HAP-1 (cell line): ENCODE measurements at regions not wholly inside any gene's neighbourhood (a gene's known extent, or its start where the extent isn't known, plus 50 kb on each side); places are given as distances from the start of the nearest gene placed in this dataset.
"Not testable (repeated sequence)": the region's sequence is repeated elsewhere in the genome, so short reads cannot be mapped to it uniquely, and the experiment has no call there.

Experiments
- DNase-seq, 2 experiments: peaks; one replicate each; pipeline ENCODE4 v3.0.0-alpha.2; 2016 to 2020; ENCODE audit warnings: low spot score in 2 of 2
- H3K27me3 ChIP-seq: fragments of 250-450 bp; sonication (Bioruptor Pico); 2 replicates; pipeline ENCODE4 v1.5.1; 2020; ENCODE audit warnings: low read depth, mild to moderate bottlenecking, moderate library complexity
- H3K36me3 ChIP-seq: fragments of 250-450 bp; sonication (Bioruptor Pico); replicated peaks from 2 replicates; pipeline ENCODE4 v1.5.1; 2020; ENCODE audit warnings: mild to moderate bottlenecking
- H3K4me1 ChIP-seq: fragments of 250-450 bp; sonication (Bioruptor Pico); 2 replicates; pipeline ENCODE4 v1.5.1; 2020; ENCODE audit warnings: mild to moderate bottlenecking
- H3K4me3 ChIP-seq: fragments of 250-450 bp; sonication (Bioruptor Pico); 2 replicates; pipeline ENCODE4 v1.5.1; 2020; ENCODE audit warnings: mild to moderate bottlenecking, moderate library complexity
- H3K9me3 ChIP-seq: fragments of 250-450 bp; sonication (Bioruptor Pico); 2 replicates; pipeline ENCODE4 v1.5.1; 2020; ENCODE audit warnings: mild to moderate bottlenecking, moderate library complexity
- in situ Hi-C: fragments of 300-500 bp; cut with MboI; formaldehyde crosslinking; loops from 3 replicates; pipeline ENCODE4 v1.14.3; 2020; ENCODE audit warnings: low sequenced_read_pairs, inconsistent platforms, mixed read lengths

DNA sequence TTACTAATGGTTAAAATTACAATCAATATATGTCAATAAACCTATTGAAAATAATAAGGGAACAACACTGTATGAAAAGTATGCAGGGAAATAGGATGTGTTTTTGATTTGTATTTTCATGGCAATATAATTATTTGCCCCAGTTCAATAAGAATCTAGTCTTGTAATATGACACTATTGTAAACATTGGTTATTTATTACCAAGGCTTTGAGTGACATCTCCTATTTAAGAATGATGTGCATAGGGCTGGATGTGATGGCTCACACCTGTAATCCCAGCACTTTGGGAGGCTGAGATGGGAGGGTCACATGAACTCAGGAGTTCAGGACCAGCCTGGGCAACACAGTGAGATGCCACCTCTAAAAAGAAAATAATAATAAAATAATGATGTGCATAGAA, 78.6 kb upstream of the DTNBP1 start:
- Histone ChIP-seq H3K36me3 (no peaks in the 10 kb centered on the region), H3K9me3 (no peaks in the 10 kb centered on the region), H3K4me1 (no peaks in the 10 kb centered on the region), H3K4me3 (no peak overlapping the region), H3K27me3 (no peaks in the 10 kb centered on the region)
- in situ Hi-C loops = no loop called here
- DNase-seq = no peak

DNA sequence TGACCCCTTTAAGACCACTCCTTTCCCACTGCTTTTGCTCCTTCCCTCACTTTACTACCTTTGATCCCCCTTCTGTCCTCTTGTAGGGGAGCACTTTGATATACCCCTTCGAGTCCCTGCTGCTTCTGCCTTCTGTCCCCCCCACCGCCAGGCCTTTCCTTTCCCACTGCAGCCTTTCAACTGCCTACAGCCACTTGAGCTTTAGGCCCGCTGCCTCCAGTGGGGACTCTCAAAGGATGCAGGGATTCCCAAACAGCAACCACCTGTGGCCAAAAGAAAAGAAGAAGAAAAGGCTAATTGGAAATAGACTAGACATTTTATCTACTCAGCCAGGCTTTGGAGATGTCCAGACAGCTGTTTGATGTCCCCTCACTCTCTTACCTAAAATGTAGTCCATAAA, 77.0 kb upstream of the DTNBP1 start:
- Histone ChIP-seq H3K4me1 (no peaks in the 10 kb centered on the region), H3K4me3 (no peak overlapping the region), H3K9me3 (no peaks in the 10 kb centered on the region), H3K36me3 (no peaks in the 10 kb centered on the region), H3K27me3 (no peaks in the 10 kb centered on the region)
- in situ Hi-C loops = no loop called here
- DNase-seq = no peak

DNA sequence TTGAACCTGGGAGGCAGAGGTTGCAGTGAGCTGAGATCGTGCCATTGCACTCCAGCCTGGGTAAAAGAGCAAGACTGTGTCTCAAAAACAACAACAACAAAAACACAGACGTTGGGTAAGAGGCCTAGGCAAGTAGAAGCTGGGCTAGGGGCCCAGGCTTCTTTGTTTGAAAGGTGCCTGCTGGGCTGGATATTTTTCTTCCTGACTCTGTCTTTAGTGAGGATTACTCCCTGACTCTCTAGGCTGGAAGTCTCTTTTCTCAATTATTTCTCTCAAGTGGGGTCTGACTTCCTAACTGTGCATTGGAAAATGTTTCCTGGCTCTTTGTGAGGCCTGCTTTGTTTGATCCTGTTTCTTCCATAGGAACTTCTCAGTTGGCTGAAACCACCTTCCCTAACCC, 76.5 kb upstream of the DTNBP1 start:
- in situ Hi-C loops = no loop called here
- no peaks in the 10 kb centered on the region for H3K36me3 ChIP-seq
- no peaks in the 10 kb centered on the region for H3K4me1 ChIP-seq
- no peak for DNase-seq
- H3K27me3 ChIP-seq = no peaks in the 10 kb centered on the region
- H3K4me3 ChIP-seq = no peak overlapping the region
- no peaks in the 10 kb centered on the region for H3K9me3 ChIP-seq

DNA sequence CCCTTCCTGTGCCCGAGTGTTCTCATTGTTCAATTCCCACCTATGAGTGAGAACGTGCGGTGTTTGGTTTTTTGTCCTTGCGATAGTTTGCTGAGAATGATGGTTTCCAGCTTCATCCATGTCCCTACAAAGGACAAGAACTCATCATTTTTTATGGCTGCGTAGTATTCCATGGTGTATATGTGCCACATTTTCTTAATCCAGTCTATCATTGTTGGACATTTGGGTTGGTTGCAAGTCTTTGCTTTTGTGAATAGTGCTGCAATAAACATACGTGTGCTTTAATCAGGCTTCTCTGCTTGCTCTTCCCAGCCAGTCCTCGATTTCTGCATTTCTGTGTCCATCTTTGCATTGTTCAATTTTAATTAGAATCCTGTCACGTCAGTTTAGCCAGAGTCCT, 75.4 kb upstream of the DTNBP1 start:
- H3K9me3 ChIP-seq, in situ Hi-C loops, H3K27me3 ChIP-seq, H3K4me1 ChIP-seq, H3K36me3 ChIP-seq, H3K4me3 ChIP-seq, DNase-seq: not testable (repeated sequence)

DNA sequence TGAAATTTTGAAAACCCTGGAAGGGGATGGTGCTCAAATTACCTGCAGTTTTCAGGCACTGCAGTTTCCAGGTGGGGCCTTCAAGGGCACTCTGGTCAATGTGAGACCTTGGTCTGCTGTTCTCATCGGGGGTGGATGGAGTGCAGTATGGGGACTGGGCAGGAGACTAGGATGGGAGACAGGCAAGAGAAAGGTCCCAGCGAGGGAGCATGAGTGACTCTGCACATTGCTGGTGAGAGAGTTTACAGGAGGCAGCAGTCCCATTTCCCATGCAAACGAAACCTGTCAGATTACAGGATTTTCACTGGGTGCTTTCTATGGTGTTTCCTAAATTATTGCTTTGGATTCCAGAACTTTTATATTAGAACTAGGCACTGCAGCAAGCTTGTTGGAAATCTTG, 73.5 kb upstream of the DTNBP1 start:
- Histone ChIP-seq H3K27me3 (no peaks in the 10 kb centered on the region), H3K36me3 (no peaks in the 10 kb centered on the region), H3K4me3 (no peak overlapping the region), H3K9me3 (no peaks in the 10 kb centered on the region), H3K4me1 (no peaks in the 10 kb centered on the region)
- in situ Hi-C loops = no loop called here
- DNase-seq = no peak

DNA sequence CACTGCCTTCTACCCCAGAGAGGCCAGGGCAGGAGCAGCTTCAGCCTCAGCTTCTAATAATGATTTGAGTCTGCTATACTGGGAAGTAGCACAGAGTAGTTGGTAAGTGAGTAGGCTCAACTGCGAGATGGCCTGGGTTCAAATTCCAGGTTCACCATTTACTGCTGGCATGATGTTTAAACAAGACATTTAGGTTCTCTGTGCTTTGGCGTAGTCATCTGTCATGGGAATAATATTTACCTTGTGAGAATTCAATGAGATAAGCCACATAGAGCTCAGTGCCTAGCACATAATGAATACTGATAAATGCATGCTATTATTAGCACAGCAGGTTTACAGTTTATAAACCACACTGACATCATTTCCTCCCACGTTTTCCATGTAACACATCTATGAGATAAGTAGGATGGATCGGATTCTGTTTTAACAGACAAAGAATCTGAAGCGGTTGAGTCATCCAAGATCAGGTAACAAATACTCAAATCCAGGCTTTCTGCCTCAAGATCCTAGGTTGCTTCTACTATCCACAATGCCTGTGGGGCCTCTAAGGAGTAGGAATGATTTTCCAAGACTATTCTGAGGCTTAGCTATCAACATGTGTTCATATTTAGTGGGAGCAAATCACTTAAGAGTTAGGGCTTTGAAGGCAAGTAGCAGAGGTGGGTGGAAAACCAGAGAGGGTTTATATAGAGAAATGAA, 72.9 kb upstream of the DTNBP1 start:
- in situ Hi-C loops = no loop called here
- no peaks in the 10 kb centered on the region for H3K27me3 ChIP-seq
- H3K4me1 ChIP-seq = no peaks in the 10 kb centered on the region
- H3K4me3 ChIP-seq = no peak overlapping the region
- H3K9me3 ChIP-seq = no peaks in the 10 kb centered on the region
- H3K36me3 ChIP-seq = no peaks in the 10 kb centered on the region
- no peak for DNase-seq

DNA sequence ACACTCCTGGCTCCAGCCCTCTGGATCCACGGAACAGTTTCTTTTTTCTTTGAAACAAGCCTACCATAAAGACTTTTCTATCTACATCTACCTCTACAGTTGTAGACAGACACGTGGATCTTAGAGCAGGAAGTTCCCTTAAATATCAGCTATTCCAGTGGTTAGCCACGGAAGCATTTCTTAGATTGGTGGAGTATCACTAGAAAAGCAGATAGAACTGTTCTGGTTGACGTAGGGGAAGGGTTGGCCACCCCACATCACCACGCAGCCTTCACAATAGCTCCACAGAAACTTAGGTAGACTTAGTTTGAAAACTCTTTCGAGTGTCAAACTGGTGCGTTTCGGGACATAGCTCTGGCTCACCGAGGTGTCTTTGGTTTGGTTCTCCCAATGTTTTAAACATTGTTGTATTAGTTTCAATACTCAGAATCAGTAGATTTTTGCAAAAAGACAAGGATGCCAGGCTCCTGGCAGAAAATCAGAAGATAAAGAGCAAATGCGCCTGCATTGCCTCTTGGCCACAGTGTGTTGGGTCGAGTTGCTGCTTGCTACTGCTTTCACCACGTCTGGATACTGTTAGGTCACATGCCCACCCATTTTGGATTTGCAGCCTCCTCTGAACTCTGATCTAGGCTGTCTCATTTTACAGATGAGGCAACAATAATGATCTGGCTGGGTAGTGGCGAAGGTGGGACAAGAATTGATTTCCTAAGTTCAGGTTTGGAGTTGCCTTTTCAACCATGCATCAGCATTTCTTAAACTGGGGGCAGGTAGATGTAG, 71.5 kb upstream of the DTNBP1 start:
- Histone ChIP-seq H3K36me3 (no peaks in the 10 kb centered on the region), H3K27me3 (no peaks in the 10 kb centered on the region), H3K9me3 (no peaks in the 10 kb centered on the region), H3K4me1 (no peaks in the 10 kb centered on the region), H3K4me3 (no peak overlapping the region)
- in situ Hi-C loops = no loop called here
- no peak for DNase-seq

DNA sequence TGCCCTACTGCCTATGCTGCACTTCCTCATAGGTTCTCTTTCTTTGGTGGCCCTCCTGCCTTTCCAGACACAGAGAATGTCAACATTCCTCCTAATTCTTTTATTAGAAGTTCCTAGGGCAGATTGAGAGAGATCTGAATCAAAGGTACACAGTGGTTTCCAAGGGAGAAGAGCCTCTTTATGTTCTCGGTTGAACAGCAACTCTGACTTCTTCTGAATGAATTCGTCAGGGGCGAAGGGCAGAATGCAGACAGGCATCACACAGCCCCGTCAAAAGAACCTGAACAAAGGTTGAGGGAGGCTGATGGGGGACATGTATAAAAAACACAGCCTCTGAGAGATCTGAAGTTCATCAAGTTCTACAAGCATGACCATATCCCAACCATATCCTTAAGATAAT, 68.1 kb upstream of the DTNBP1 start:
- no peak for DNase-seq
- H3K27me3 ChIP-seq = no peaks in the 10 kb centered on the region; the same call in 1 of the 2 replicates

DNA sequence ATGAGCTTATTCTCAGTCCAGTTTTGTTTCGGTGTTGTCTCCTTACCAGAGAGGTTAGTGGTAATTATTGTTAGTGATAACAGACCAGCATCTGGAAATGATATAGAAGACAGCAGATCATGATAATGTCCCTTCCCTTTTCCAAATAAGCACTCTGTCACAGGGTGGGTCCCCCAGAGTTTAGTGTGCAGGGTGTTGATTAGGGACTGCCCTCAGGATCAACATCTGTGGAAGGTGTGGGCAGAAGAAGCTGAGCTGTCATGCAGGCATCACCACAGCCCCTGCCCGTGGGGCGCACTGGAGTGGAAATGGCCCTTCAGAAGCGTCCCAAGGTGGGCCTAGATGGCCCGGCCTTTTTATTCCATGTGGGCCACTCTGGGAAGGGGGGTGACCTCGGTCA, 67.6 kb upstream of the DTNBP1 start:
- H3K4me3 ChIP-seq = no peak overlapping the region
- in situ Hi-C loops = no loop called here
- H3K4me1 ChIP-seq = no peaks in the 10 kb centered on the region
- no peaks in the 10 kb centered on the region for H3K9me3 ChIP-seq
- H3K27me3 ChIP-seq = no peaks in the 10 kb centered on the region; the same call in 1 of the 2 replicates
- no peak for DNase-seq
- no peaks in the 10 kb centered on the region for H3K36me3 ChIP-seq

More for the DNA sequence above, 68.1 kb upstream of the DTNBP1 start:
- H3K4me3 ChIP-seq = no peak overlapping the region
- H3K9me3 ChIP-seq = no peaks in the 10 kb centered on the region
- in situ Hi-C loops = no loop called here
- no peaks in the 10 kb centered on the region for H3K36me3 ChIP-seq
- H3K4me1 ChIP-seq = no peaks in the 10 kb centered on the region

DNA sequence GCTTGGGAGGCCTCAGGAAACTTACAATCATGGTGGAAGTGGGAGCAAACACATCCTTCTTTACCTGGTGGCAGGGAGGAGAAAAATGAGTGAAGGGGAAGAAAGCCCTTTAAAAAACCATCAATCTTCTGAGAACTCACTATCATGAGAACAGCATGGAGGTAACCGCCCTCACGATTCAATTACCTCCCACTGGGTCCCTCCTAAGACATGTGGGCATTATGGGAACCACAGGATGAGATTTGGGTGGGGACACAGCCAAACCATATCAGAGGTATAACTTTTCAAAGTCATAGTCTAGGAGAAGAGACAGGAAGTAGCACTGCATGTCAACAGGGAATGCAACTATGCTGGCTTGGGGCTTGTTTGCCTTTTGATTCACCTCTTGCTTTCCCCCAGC, 59.9 kb upstream of the DTNBP1 start:
- no peaks in the 10 kb centered on the region for H3K36me3 ChIP-seq
- H3K9me3 ChIP-seq = no peaks in the 10 kb centered on the region
- in situ Hi-C loops = no loop called here
- H3K4me1 ChIP-seq = no peaks in the 10 kb centered on the region
- no peak overlapping the region for H3K4me3 ChIP-seq
- no peaks in the 10 kb centered on the region for H3K27me3 ChIP-seq
- no peak for DNase-seq

DNA sequence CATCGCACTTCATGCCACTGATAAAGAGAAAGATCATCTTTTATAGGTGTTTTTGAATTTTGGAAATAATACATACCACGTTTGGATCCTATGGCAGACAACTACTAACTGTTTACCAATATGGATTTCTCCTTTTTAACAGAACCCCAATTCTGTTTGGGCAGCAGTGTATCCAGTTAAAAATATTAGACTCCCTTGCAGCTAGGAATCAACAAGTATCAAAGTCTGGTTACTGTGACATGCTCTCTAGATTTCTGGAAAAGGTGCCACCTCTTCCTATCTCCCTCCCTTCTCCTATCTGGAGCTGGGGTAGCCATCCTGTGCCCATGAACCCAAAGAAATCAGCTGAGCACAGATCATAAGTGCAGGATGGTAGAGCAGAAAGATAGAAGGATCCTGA, 54.1 kb upstream of the DTNBP1 start:
- DNase-seq = no peak
- peaks cover 4% of the 10 kb centered on the region; the same call in 1 of the 2 replicates for H3K4me1 ChIP-seq
- H3K27me3 ChIP-seq = no peaks in the 10 kb centered on the region
- H3K36me3 ChIP-seq = no peaks in the 10 kb centered on the region
- no peaks in the 10 kb centered on the region for H3K9me3 ChIP-seq
- H3K4me3 ChIP-seq = no peak overlapping the region
- in situ Hi-C loops = no loop called here

DNA sequence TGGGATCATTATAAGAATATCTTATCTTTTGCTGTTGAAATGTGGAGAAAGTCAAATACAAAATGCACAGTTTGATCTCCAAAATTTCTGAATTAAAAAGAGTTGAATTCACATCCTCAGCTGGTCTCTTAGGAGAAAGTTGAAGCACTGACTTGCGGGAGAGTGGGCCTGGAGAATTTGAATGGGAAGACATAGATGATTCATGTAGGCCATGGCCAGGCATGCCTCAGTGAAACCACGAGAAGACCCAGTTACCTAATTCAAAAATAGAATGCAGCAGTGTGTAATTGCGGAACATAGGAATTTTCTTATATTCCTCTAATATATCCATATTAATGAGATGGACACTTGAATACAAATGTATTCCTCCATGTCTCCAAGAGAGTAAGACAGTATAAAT, 53.0 kb upstream of the DTNBP1 start:
- in situ Hi-C loops = no loop called here
- Histone ChIP-seq H3K36me3 (no peaks in the 10 kb centered on the region), H3K27me3 (no peaks in the 10 kb centered on the region), H3K4me1 (peaks cover 4% of the 10 kb centered on the region; the same call in 1 of the 2 replicates), H3K4me3 (no peak overlapping the region), H3K9me3 (no peaks in the 10 kb centered on the region)
- DNase-seq = no peak

DNA sequence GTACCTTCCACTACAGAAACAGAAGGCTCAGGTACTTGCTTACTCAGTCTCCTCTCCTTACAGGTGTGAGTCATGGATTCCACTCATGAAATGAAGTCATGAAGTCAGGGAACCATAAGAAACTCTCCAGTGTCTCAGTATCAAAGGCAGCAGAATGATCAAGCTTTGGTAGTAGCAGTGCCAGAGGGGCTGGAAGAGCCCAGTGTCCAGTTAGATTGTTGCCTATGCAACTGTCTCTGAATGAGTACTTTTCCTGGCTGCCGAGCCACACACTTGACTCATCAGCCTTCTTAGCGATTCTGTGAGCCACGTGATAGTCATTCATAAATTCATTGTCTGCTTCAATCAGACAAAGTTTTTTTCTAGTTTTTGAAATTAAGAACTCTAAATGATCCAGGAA, 52.2 kb upstream of the DTNBP1 start:
- Histone ChIP-seq H3K9me3 (no peaks in the 10 kb centered on the region), H3K4me3 (no peak overlapping the region), H3K4me1 (peaks cover 4% of the 10 kb centered on the region; the same call in 1 of the 2 replicates), H3K36me3 (no peaks in the 10 kb centered on the region), H3K27me3 (no peaks in the 10 kb centered on the region)
- in situ Hi-C loops = no loop called here
- no peak for DNase-seq

DNA sequence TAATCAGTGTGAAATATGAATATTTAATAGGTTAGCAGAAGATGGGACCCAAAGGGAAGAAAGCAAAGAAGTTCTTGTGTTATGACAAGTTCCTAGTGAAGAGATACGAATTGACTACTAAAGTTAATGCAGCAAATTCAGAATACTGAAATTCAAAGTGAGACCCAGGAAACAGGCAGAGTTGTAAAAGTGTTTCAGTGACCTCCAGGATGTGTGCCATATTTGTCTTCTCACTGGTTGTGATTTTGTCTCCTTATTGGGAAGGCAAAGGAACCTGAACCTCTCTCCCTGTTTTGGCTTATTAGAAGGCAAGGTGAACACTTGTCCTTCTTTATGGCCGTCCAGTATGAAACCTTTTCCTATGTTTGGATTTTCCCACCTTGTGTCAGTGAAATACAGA, 51.8 kb upstream of the DTNBP1 start:
- in situ Hi-C loops = no loop called here
- peaks cover 4% of the 10 kb centered on the region; the same call in 1 of the 2 replicates for H3K4me1 ChIP-seq
- no peak for DNase-seq
- no peaks in the 10 kb centered on the region for H3K27me3 ChIP-seq
- no peaks in the 10 kb centered on the region for H3K36me3 ChIP-seq
- no peak overlapping the region for H3K4me3 ChIP-seq
- H3K9me3 ChIP-seq = no peaks in the 10 kb centered on the region
